Liver (tissue), 8 donors: ENCODE measurements at regions not wholly inside any gene's neighbourhood (a gene's known extent, or its start where the extent isn't known, plus 50 kb on each side); places are given as distances from the start of the nearest gene placed in this dataset.
"Not testable (repeated sequence)": the region's sequence is repeated elsewhere in the genome, so short reads cannot be mapped to it uniquely, and the experiment has no call there.

Experiments
- DNase-seq: peaks from one replicate; pipeline ENCODE4 v3.0.0-alpha.2; 2017; ENCODE audit warnings: low spot score
- H3K27ac ChIP-seq, 2 donors: one replicate each; pipeline ENCODE4 v1.7.0; 2013; ENCODE audit warnings: inconsistent platforms in 2 of 2, low read length in 2 of 2, control low read depth in 1 of 2, low read depth in 1 of 2, mild to moderate bottlenecking in 1 of 2
- H3K27me3 ChIP-seq, 4 donors: one replicate each; pipeline versions ENCODE4 v1.6.1 to v1.7.0; 2013; ENCODE audit warnings: low read length in 3 of 4, inconsistent platforms in 1 of 4, mild to moderate bottlenecking in 1 of 4, moderate library complexity in 1 of 4; ENCODE audit not compliant: control insufficient read depth in 4 of 4, insufficient read depth in 4 of 4
- H3K36me3 ChIP-seq, 4 donors: one replicate each; pipeline versions ENCODE4 v1.6.1 to v1.7.0; 2013; ENCODE audit warnings: low read length in 3 of 4, mild to moderate bottlenecking in 3 of 4, low read depth in 1 of 4, moderate library complexity in 1 of 4; ENCODE audit not compliant: control insufficient read depth in 4 of 4, insufficient read depth in 3 of 4
- H3K4me1 ChIP-seq, 4 donors: one replicate each; pipeline versions ENCODE4 v1.6.1 to v1.7.0; 2013; ENCODE audit warnings: low read length in 3 of 4, mild to moderate bottlenecking in 3 of 4, moderate library complexity in 1 of 4; ENCODE audit not compliant: control insufficient read depth in 4 of 4, insufficient read depth in 4 of 4
- H3K4me3 ChIP-seq, 3 donors: one replicate each; pipeline versions ENCODE4 v1.6.1 to v1.7.0; 2013; ENCODE audit warnings: low read length in 3 of 3, control low read depth in 1 of 3, low read depth in 1 of 3, mild to moderate bottlenecking in 1 of 3
- H3K9ac ChIP-seq, 2 donors: one replicate each; pipeline ENCODE4 v1.7.0; 2013; ENCODE audit warnings: low read length in 2 of 2, mild to moderate bottlenecking in 2 of 2, moderate library complexity in 2 of 2, control low read depth in 1 of 2, low read depth in 1 of 2
- H3K9me3 ChIP-seq, 4 donors: one replicate each; pipeline versions ENCODE4 v1.6.1 to v1.7.0; 2013; ENCODE audit warnings: low read length in 3 of 4; ENCODE audit not compliant: control insufficient read depth in 4 of 4
- ATF3 ChIP-seq: IDR thresholded peaks from 2 replicates; pipeline ENCODE4 v1.6.1; 2016; ENCODE audit warnings: antibody characterized with exemption
- CTCF ChIP-seq: fragments of 150-350 bp; IDR thresholded peaks from 2 replicates; pipeline ENCODE4 v1.5.1; 2017; ENCODE audit warnings: improper control_type of control experiment, low read depth, low read length; ENCODE audit not compliant: missing input control
- FOXA1 ChIP-seq: IDR thresholded peaks from 2 replicates; pipeline ENCODE4 v1.6.1; 2016; ENCODE audit warnings: antibody characterized with exemption
- GABPA ChIP-seq, 2 donors: IDR thresholded peaks in 1 of 2; conservative IDR thresholded peaks in 1 of 2; 2 replicates each; pipeline ENCODE4 v1.6.1; 2016; ENCODE audit warnings: antibody characterized with exemption in 2 of 2, mild to moderate bottlenecking in 1 of 2, moderate library complexity in 1 of 2
- HNF4A ChIP-seq, 2 donors: conservative IDR thresholded peaks; 2 replicates each; pipeline ENCODE4 v1.6.1; 2016; ENCODE audit warnings: antibody characterized with exemption in 2 of 2, mild to moderate bottlenecking in 2 of 2
- JUND ChIP-seq, 2 donors: IDR thresholded peaks; 2 replicates each; pipeline ENCODE4 v1.6.1; 2016; ENCODE audit warnings: antibody characterized with exemption in 2 of 2
- TAF1 ChIP-seq: conservative IDR thresholded peaks from 2 replicates; pipeline ENCODE4 v1.6.1; 2016; ENCODE audit warnings: antibody characterized with exemption, mild to moderate bottlenecking
- YY1 ChIP-seq: IDR thresholded peaks from 2 replicates; pipeline ENCODE4 v1.6.1; 2016; ENCODE audit warnings: antibody characterized with exemption, mild to moderate bottlenecking
- WGBS: extraction: QIAGEN DNeasy Blood & Tissue Kit; methylation state at CpG from one replicate; pipeline ENCODE4 v1.1.7; 2013; 5-methylcytosine and 5-hydroxymethylcytosine counted together
- donor health status: healthy.
- donor health status: healthy.
- donor health status: healthy.
- donor health status: healthy.
- donor health status: healthy.

GRCh38 chrX:40855932-40856515 is 120.7 kb upstream of the MED14 start:
- no peak overlapping the region for H3K27ac ChIP-seq

DNA sequence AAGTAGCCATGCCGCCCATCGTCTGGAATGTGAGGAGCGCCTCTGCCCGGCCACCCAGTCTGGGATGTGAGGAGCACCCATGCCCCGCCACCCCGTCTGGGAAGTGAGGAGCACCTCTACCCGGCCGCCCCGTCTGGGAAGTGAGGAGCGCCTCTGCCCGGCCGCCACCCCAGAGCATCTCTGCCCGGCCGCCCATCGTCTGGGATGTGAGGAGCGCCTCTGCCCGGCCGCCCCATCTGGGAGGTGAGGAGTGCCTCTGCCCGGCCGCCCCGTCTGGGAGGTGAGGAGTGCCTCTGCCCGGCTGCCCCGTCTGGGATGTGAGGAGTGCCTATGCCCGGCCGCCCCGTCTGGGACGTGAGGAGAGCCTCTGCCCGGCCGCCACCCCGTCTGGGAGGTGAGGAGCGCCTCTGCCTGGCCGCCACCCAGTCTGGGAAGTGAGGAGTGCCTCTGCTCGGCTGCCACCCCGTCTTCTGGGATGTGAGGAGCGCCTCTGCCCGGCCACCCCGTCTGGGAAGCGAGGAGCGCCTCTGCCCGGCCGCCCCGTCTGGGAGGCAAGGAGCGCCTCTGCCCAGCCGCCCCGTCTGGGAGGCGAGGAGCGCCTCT is 126.7 kb upstream of the MED14 start:
- H3K27me3 ChIP-seq, H3K9ac ChIP-seq, H3K27ac ChIP-seq, H3K4me3 ChIP-seq, H3K4me1 ChIP-seq, H3K36me3 ChIP-seq, H3K9me3 ChIP-seq, DNase-seq: not testable (repeated sequence)
- 97% methylated on average over 47 of the region's 47 CpGs for WGBS

More at GRCh38 chrX:40855932-40856515, 120.7 kb upstream of the MED14 start:
- TF ChIP-seq JUND (IDR thresholded peaks at IDR 0.05) (no peak), GABPA (IDR thresholded peaks at IDR 0.05 in 1 of 2, conservative IDR thresholded peaks at IDR 0.05 in 1 of 2) (no peak), YY1 (no peak), FOXA1 (no peak), ATF3 (no peak)
- H3K36me3 ChIP-seq, result no peaks in the 10 kb centered on the region
- H3K4me3 ChIP-seq, result no peak overlapping the region
- H3K27me3 ChIP-seq, result no peaks in the 10 kb centered on the region
- H3K9ac ChIP-seq, result no peak overlapping the region
- H3K4me1 ChIP-seq, result no peaks in the 10 kb centered on the region
- no peaks in the 10 kb centered on the region for H3K9me3 ChIP-seq
- DNase-seq, result no peak

- H3K36me3 ChIP-seq, DNase-seq, H3K27me3 ChIP-seq, H3K27ac ChIP-seq, H3K4me3 ChIP-seq, H3K9ac ChIP-seq, H3K9me3 ChIP-seq, H3K4me1 ChIP-seq: not testable (repeated sequence)
- WGBS, result 33% methylated on average over 4 of the region's 4 CpGs
Measured at GRCh38 chrX:40863260-40863659, 127.9 kb upstream of the MED14 start.

GRCh38 chrX:40863671-40864070 is 128.3 kb upstream of the MED14 start:
- no peaks in the 10 kb centered on the region for H3K4me1 ChIP-seq
- H3K27ac ChIP-seq, result no peak overlapping the region
- H3K4me3 ChIP-seq, result no peak overlapping the region
- no peaks in the 10 kb centered on the region for H3K9me3 ChIP-seq
- no peak for TF ChIP-seq CTCF
- TF ChIP-seq HNF4A (conservative IDR thresholded peaks at IDR 0.05), result no peak
- TF ChIP-seq TAF1, result no peak
- TF ChIP-seq GABPA (IDR thresholded peaks at IDR 0.05 in 1 of 2, conservative IDR thresholded peaks at IDR 0.05 in 1 of 2), result no peak
- H3K36me3 ChIP-seq, result no peaks in the 10 kb centered on the region
- H3K27me3 ChIP-seq, result no peaks in the 10 kb centered on the region
- H3K9ac ChIP-seq, result no peak overlapping the region
- WGBS, result 81% methylated on average over 1 of the region's 1 CpG
- DNase-seq, result no peak
